IMR-90 (cell line): ENCODE measurements at regions not wholly inside any gene's neighbourhood (a gene's known extent, or its start where the extent isn't known, plus 50 kb on each side); places are given as distances from the start of the nearest gene placed in this dataset.

Experiments
- ATAC-seq: fragments of 200-7000 bp; cut with Tn5 transposase; 2 replicates; pipeline ENCODE4 v1.9.1; 2020; ENCODE audit warnings: low read depth, mild to moderate bottlenecking, moderate library complexity
- BruUV-seq: library from RNA; stranded (reverse); fragments of 400-500 nt; replicated peaks from 2 replicates; lab custom pipeline; 2021; lab: Mats Ljungman, UMichigan
- CTCF ChIA-PET: fragments of 300-600 bp; formaldehyde crosslinking; extraction: SDS; loops from one replicate; lab custom pipeline; 2021; ENCODE audit warnings: antibody characterized with exemption; lab: Yijun Ruan, JAX
- POLR2A ChIA-PET: fragments of 300-600 bp; sonication (Branson Sonifier 250); formaldehyde crosslinking; loops from one replicate; lab custom pipeline; 2022; ENCODE audit warnings: antibody characterized with exemption; ENCODE audit not compliant: unreplicated experiment; lab: Charles Lee
- DNase-seq: peaks from one replicate; pipeline ENCODE4 v3.0.0; 2013
- H2AFZ ChIP-seq: replicated peaks from 2 replicates; pipeline ENCODE3; 2013; ENCODE audit warnings: low read length, mild to moderate bottlenecking; ENCODE audit not compliant: poor library complexity
- H2AK5ac ChIP-seq: 2 replicates; pipeline ENCODE4 v1.6.1; 2013; ENCODE audit warnings: low read depth, low read length, inconsistent platforms
- H2AK9ac ChIP-seq: replicated peaks from 2 replicates; pipeline ENCODE3; 2013; ENCODE audit warnings: mild to moderate bottlenecking, low read depth, low read length, moderate library complexity; ENCODE audit not compliant: poor library complexity
- H2BK120ac ChIP-seq: 2 replicates; pipeline ENCODE4 v1.6.1; 2013; ENCODE audit warnings: low read depth, low read length, inconsistent platforms
- H2BK15ac ChIP-seq: 3 replicates; pipeline ENCODE4 v1.6.1; 2013; ENCODE audit warnings: low read depth, low read length, inconsistent platforms
- H2BK20ac ChIP-seq: 2 replicates; pipeline ENCODE4 v1.6.1; 2013; ENCODE audit warnings: low read depth, mild to moderate bottlenecking, inconsistent platforms, low read length, moderate library complexity
- H2BK5ac ChIP-seq: 2 replicates; pipeline ENCODE4 v1.6.1; 2013; ENCODE audit warnings: mild to moderate bottlenecking, low read depth, low read length, inconsistent platforms; ENCODE audit not compliant: poor library complexity, severe bottlenecking
- H3K14ac ChIP-seq: replicated peaks from 2 replicates; pipeline ENCODE4 v1.6.1; 2013; ENCODE audit warnings: low read depth, low read length, inconsistent platforms
- H3K18ac ChIP-seq: 2 replicates; pipeline ENCODE4 v1.6.1; 2013; ENCODE audit warnings: low read depth, low read length, control low read depth
- H3K23ac ChIP-seq: 2 replicates; pipeline ENCODE4 v1.6.1; 2013; ENCODE audit warnings: low read depth, low read length, inconsistent platforms
- H3K27ac ChIP-seq: 2 replicates; pipeline ENCODE4 v1.5.1; 2013; ENCODE audit warnings: mild to moderate bottlenecking, control low read depth, low read length; ENCODE audit not compliant: insufficient read depth
- H3K27me3 ChIP-seq: 2 replicates; pipeline ENCODE4 v1.6.1; 2013; ENCODE audit warnings: low read length; ENCODE audit not compliant: control insufficient read depth, insufficient read depth
- H3K36me3 ChIP-seq: 2 replicates; pipeline ENCODE4 v1.6.1; 2013; ENCODE audit warnings: low read length, mixed read lengths; ENCODE audit not compliant: control insufficient read depth, insufficient read depth
- H3K4ac ChIP-seq: 2 replicates; pipeline ENCODE4 v1.6.1; 2013; ENCODE audit warnings: low read depth, low read length, inconsistent platforms
- H3K4me1 ChIP-seq: 2 replicates; pipeline ENCODE4 v1.6.1; 2013; ENCODE audit warnings: low read length, mixed read lengths; ENCODE audit not compliant: control insufficient read depth, insufficient read depth
- H3K4me2 ChIP-seq: 2 replicates; pipeline ENCODE4 v1.6.1; 2013; ENCODE audit warnings: low read depth, mild to moderate bottlenecking, control low read depth, low read length, moderate library complexity
- H3K4me3 ChIP-seq: 2 replicates; pipeline ENCODE4 v1.5.1; 2013; ENCODE audit warnings: low read depth, mild to moderate bottlenecking, control low read depth, low read length, moderate library complexity; ENCODE audit not compliant: insufficient read depth
- H3K56ac ChIP-seq: 2 replicates; pipeline ENCODE4 v1.6.1; 2013; ENCODE audit warnings: low read length, inconsistent platforms; ENCODE audit not compliant: insufficient read depth; ENCODE audit errors: extremely low read depth
- H3K79me1 ChIP-seq, 2 experiments: 2 replicates each; pipeline ENCODE4 v1.6.1; 2013; ENCODE audit warnings: low read length in 2 of 2, inconsistent platforms in 1 of 2, low read depth in 1 of 2
- H3K9ac ChIP-seq: 2 replicates; pipeline ENCODE4 v1.6.1; 2013; ENCODE audit warnings: low read depth, low read length, control low read depth
- H3K9me1 ChIP-seq: 2 replicates; pipeline ENCODE4 v1.6.1; 2013; ENCODE audit warnings: low read length, inconsistent platforms; ENCODE audit not compliant: insufficient read depth
- H3K9me3 ChIP-seq: 2 replicates; pipeline ENCODE4 v1.6.1; 2013; ENCODE audit warnings: low read length; ENCODE audit not compliant: control insufficient read depth, insufficient read depth
- H4K20me1 ChIP-seq: 2 replicates; pipeline ENCODE4 v1.6.1; 2013; ENCODE audit warnings: low read length, inconsistent platforms; ENCODE audit not compliant: insufficient read depth
- H4K5ac ChIP-seq: 2 replicates; pipeline ENCODE4 v1.6.1; 2013; ENCODE audit warnings: mild to moderate bottlenecking, low read depth, low read length, control low read depth
- H4K8ac ChIP-seq, 2 experiments: 2 replicates each; pipeline ENCODE4 v1.6.1; 2013; ENCODE audit warnings: low read depth in 2 of 2, low read length in 2 of 2, control low read depth in 1 of 2, inconsistent platforms in 1 of 2
- H4K91ac ChIP-seq: 2 replicates; pipeline ENCODE4 v1.6.1; 2013; ENCODE audit warnings: low read depth, low read length, inconsistent platforms; ENCODE audit not compliant: insufficient read depth
- BHLHE40 ChIP-seq: fragments of 150-350 bp; IDR thresholded peaks from 2 replicates; pipeline ENCODE4 v1.6.1; 2016; ENCODE audit warnings: mild to moderate bottlenecking, low read depth, low read length
- CEBPB ChIP-seq: IDR thresholded peaks from 2 replicates; pipeline ENCODE4 v1.6.1; 2012; ENCODE audit warnings: low read depth, low read length, improper control_type of control experiment
- CHD1 ChIP-seq: IDR thresholded peaks from 2 replicates; pipeline ENCODE4 v1.6.1; 2012; ENCODE audit warnings: low read depth, low read length, improper control_type of control experiment
- FOS ChIP-seq: fragments of 150-350 bp; IDR thresholded peaks from 2 replicates; pipeline ENCODE4 v1.6.1; 2016; ENCODE audit warnings: low read depth, low read length
- MAFK ChIP-seq: IDR thresholded peaks from 2 replicates; pipeline ENCODE4 v1.6.1; 2012; ENCODE audit warnings: low read depth, low read length, improper control_type of control experiment
- MAZ ChIP-seq: IDR thresholded peaks from 2 replicates; pipeline ENCODE4 v1.6.1; 2012; ENCODE audit warnings: low read depth, mild to moderate bottlenecking, low read length, improper control_type of control experiment, moderate library complexity, borderline replicate concordance
- MXI1 ChIP-seq: IDR thresholded peaks from 2 replicates; pipeline ENCODE4 v1.6.1; 2012; ENCODE audit warnings: low read depth, mild to moderate bottlenecking, low read length, moderate library complexity, borderline replicate concordance
- NFE2L2 ChIP-seq: fragments of 150-350 bp; IDR thresholded peaks from 2 replicates; pipeline ENCODE4 v1.6.1; 2016; ENCODE audit warnings: low read depth, mild to moderate bottlenecking, low read length
- POLR2A ChIP-seq: IDR thresholded peaks from 2 replicates; pipeline ENCODE4 v1.6.1; 2012; ENCODE audit warnings: mild to moderate bottlenecking, low read depth, low read length
- RAD21 ChIP-seq: IDR thresholded peaks from 2 replicates; pipeline ENCODE4 v1.6.1; 2012; ENCODE audit warnings: low read length, improper control_type of control experiment
- RCOR1 ChIP-seq: IDR thresholded peaks from 2 replicates; pipeline ENCODE4 v1.6.1; 2012; ENCODE audit warnings: mild to moderate bottlenecking, low read length, improper control_type of control experiment; ENCODE audit not compliant: insufficient replicate concordance
- RFX5 ChIP-seq: IDR thresholded peaks from 2 replicates; pipeline ENCODE4 v1.8.0; 2012; ENCODE audit warnings: low read depth, mild to moderate bottlenecking, low read length, moderate library complexity
- SMC3 ChIP-seq: fragments of 150-350 bp; IDR thresholded peaks from 2 replicates; pipeline ENCODE4 v1.6.1; 2016; ENCODE audit warnings: low read depth, mild to moderate bottlenecking, antibody characterized with exemption, low read length, moderate library complexity
- WGBS, 2 experiments: methylation state at CpG; one replicate each; pipeline versions ENCODE4 v1.1.5 to v1.1.7; 2013; ENCODE audit warnings: missing lambda C conversion rate in 2 of 2; ENCODE audit not compliant: insufficient read length in 1 of 2; ENCODE audit errors: extremely low coverage in 2 of 2; 5-methylcytosine and 5-hydroxymethylcytosine counted together
- dilution Hi-C: fragments of 300-500 bp; cut with HindIII; formaldehyde crosslinking; loops from one replicate; pipeline ENCODE4 v1.14.3; 2018; ENCODE audit warnings: low sequenced_read_pairs; ENCODE audit not compliant: unreplicated experiment
- in situ Hi-C: fragments of 300-500 bp; cut with MboI; formaldehyde crosslinking; loops from 3 replicates; pipeline ENCODE4 v1.14.3; 2019; ENCODE audit warnings: low sequenced_read_pairs, inconsistent platforms, mixed read lengths
- intact Hi-C: fragments of 100-400 bp; cut with micrococcal nuclease; formaldehyde crosslinking; loops from 2 replicates; pipeline ENCODE4 v1.10.0; 2022
- TF ChIP-seq, protein P1 (sequence below): fragments of 150-350 bp; IDR thresholded peaks from 2 replicates; pipeline ENCODE4 v1.6.1; 2017; ENCODE audit warnings: mild to moderate bottlenecking, antibody characterized with exemption, low read length, low read depth
- TF ChIP-seq, protein P2 (sequence below): fragments of 150-350 bp; IDR thresholded peaks from 2 replicates; pipeline ENCODE4 v1.6.1; 2016; ENCODE audit warnings: low read depth, mild to moderate bottlenecking, low read length, moderate library complexity, borderline replicate concordance
- TF ChIP-seq, protein P3 (sequence below): conservative IDR thresholded peaks from 2 replicates; pipeline ENCODE4 v1.5.1; 2012; ENCODE audit warnings: mild to moderate bottlenecking, low read depth, low read length, improper control_type of control experiment

DNA sequence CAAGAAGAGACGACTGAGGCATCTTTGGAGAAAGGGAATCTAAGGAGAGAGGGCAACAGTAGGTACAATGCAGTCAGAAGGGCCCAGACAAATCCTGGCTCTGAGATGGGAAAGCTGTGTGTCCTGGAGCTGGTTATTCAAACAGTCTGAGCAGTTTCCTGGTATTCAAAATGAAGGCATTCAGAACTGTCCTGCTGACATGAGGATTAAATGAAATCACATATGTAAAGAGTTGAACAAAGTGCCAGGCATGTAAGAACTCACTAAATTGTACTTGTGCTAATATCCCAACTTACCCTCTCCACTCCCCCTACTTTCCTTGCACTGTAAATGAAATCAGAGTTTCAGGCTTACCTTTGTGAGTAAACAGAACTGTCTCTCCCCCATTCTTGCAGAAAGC, 60.9 kb upstream of the LDB2 start:
- no peak overlapping the region for H4K8ac ChIP-seq
- no peak overlapping the region for H2BK5ac ChIP-seq
- in situ Hi-C loops (no loop called here), dilution Hi-C loops (no loop called here), intact Hi-C loops (no loop called here)
- H3K36me3 ChIP-seq = no peaks in the 10 kb centered on the region
- no peak overlapping the region for H3K4me2 ChIP-seq
- WGBS, 2 experiments = 78% methylated on average over 1 of the region's 1 CpG; no CpG with 5 or more reads in 1 of the 2 experiments
- no peaks in the 10 kb centered on the region for H3K27me3 ChIP-seq
- H3K4me3 ChIP-seq = no peak overlapping the region
- POLR2A ChIA-PET = no interaction called here
- peaks cover 3% of the 10 kb centered on the region; the same call in 1 of the 2 replicates for H3K9me1 ChIP-seq
- no peak overlapping the region for H3K27ac ChIP-seq
- BruUV-seq = no TSS peak
- no peak overlapping the region for H3K23ac ChIP-seq
- no peak overlapping the region for H4K91ac ChIP-seq
- no peak for DNase-seq
- no peak overlapping the region for H3K56ac ChIP-seq
- H3K18ac ChIP-seq = no peak overlapping the region
- no peak overlapping the region for H2BK120ac ChIP-seq
- H3K9ac ChIP-seq = no peak overlapping the region
- no peak for TF ChIP-seq BHLHE40
- TF ChIP-seq, protein P1, sequence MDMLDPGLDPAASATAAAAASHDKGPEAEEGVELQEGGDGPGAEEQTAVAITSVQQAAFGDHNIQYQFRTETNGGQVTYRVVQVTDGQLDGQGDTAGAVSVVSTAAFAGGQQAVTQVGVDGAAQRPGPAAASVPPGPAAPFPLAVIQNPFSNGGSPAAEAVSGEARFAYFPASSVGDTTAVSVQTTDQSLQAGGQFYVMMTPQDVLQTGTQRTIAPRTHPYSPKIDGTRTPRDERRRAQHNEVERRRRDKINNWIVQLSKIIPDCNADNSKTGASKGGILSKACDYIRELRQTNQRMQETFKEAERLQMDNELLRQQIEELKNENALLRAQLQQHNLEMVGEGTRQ = no peak
- no peak for TF ChIP-seq RCOR1
- no peak for TF ChIP-seq FOS
- TF ChIP-seq, protein P2, sequence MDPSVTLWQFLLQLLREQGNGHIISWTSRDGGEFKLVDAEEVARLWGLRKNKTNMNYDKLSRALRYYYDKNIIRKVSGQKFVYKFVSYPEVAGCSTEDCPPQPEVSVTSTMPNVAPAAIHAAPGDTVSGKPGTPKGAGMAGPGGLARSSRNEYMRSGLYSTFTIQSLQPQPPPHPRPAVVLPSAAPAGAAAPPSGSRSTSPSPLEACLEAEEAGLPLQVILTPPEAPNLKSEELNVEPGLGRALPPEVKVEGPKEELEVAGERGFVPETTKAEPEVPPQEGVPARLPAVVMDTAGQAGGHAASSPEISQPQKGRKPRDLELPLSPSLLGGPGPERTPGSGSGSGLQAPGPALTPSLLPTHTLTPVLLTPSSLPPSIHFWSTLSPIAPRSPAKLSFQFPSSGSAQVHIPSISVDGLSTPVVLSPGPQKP = no peak
- no peak for TF ChIP-seq NFE2L2
- no peak for TF ChIP-seq RAD21
- no peak for TF ChIP-seq SMC3
- TF ChIP-seq MAZ = no peak
- TF ChIP-seq MXI1 = no peak
- no peak for TF ChIP-seq MAFK
- TF ChIP-seq CEBPB = no peak
- TF ChIP-seq POLR2A = no peak
- TF ChIP-seq, protein P3, sequence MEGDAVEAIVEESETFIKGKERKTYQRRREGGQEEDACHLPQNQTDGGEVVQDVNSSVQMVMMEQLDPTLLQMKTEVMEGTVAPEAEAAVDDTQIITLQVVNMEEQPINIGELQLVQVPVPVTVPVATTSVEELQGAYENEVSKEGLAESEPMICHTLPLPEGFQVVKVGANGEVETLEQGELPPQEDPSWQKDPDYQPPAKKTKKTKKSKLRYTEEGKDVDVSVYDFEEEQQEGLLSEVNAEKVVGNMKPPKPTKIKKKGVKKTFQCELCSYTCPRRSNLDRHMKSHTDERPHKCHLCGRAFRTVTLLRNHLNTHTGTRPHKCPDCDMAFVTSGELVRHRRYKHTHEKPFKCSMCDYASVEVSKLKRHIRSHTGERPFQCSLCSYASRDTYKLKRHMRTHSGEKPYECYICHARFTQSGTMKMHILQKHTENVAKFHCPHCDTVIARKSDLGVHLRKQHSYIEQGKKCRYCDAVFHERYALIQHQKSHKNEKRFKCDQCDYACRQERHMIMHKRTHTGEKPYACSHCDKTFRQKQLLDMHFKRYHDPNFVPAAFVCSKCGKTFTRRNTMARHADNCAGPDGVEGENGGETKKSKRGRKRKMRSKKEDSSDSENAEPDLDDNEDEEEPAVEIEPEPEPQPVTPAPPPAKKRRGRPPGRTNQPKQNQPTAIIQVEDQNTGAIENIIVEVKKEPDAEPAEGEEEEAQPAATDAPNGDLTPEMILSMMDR = no peak
- TF ChIP-seq CHD1 = no peak
- no peak for TF ChIP-seq RFX5
- no peak overlapping the region for H2AK9ac ChIP-seq
- H2AFZ ChIP-seq = no peak overlapping the region
- no peak overlapping the region for H3K14ac ChIP-seq
- 0 out of 2 replicates have a peak, but pooled peaks cover 2% of the 10 kb centered on the region for H3K9me3 ChIP-seq
- ATAC-seq = no peak
- H2BK20ac ChIP-seq = no peak overlapping the region
- H3K4ac ChIP-seq = no peak overlapping the region
- H4K20me1 ChIP-seq = no peaks in the 10 kb centered on the region
- no peak overlapping the region for H4K5ac ChIP-seq
- no peaks in the 10 kb centered on the region for H3K4me1 ChIP-seq
- CTCF ChIA-PET = no interaction called here
- H2BK15ac ChIP-seq = no peak overlapping the region
- H2AK5ac ChIP-seq = no peak overlapping the region
- no peaks in the 10 kb centered on the region for H3K79me1 ChIP-seq
